ENCODE measurements at regions not wholly inside any gene's neighbourhood (a gene's known extent, or its start where the extent isn't known, plus 50 kb on each side); places are given as distances from the start of the nearest gene placed in this dataset.

DNA sequence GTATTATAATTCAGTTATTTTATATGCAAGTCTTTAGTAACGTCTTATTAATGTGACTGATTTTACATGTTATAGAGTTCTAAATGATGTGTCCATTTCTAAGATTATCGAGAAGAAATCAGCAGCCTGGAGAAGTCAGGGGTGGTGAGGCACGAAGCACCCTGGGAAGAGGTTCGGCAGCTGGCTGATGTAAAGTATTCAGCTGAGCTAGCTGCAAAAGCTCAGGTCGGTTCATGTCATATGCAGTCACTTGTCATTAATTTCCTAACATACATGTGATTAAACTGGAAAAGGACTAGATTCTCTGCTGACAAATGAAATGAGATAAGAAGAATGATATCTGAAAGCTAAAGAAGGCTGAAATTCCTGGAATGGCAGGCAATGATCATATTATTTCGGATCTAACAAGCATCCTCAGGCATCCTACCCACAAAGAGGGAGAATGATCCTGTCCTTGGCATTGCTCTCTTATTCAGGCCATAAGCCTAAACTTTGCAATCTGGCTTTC is 383.0 kb upstream of the SLITRK1 start:
- Histone ChIP-seq H3K36me3 (no peaks in the 10 kb centered on the region), H3K4me3 (ENCODE audit: low read depth, low read length) (no peak overlapping the region), H3K9me3 (no peaks in the 10 kb centered on the region), H3K27me3 (no peaks in the 10 kb centered on the region), H3K4me1 (no peaks in the 10 kb centered on the region; the same call in 1 of the 2 replicates)
- DNase-seq, result no peak
- TF ChIP-seq CTCF (IDR thresholded peaks at IDR 0.05; ENCODE audit: low read depth, low read length), result no peak

DNA sequence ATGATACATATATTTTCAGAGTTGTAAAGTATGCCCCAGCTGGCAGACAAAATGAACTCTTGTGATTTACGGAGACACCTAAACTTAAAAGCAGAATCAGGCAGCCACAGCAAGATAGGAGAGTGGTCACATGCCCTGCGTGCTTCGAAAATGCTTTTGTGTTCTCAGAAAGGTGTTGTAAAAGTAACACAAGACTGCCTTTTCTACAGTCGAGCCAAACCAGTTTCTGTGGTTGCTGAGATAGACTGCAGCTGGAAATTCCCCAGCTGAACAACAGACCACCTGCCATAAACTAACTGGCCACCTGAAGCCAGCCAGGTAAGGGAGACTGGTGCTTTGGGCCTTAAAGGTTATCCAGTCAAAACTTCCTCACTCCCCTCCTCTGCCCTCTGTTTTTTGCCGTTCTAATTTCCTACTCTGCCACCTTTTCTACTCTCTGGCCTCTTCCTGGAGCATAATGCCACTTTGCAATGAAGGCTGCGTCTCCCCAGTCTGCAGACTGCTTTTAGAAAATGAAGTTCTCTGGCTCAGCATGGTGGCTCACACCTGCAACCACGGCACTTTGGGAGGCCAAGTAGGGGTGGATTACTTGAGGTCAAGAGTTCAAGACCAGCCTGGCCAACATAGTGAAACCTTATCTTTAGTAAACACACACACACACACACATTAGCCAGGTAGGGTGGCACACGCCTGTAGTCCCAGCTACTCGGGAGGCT is 381.2 kb upstream of the SLITRK1 start:
- no peaks in the 10 kb centered on the region for H3K9me3 ChIP-seq
- no peaks in the 10 kb centered on the region; the same call in 1 of the 2 replicates for H3K4me1 ChIP-seq
- H3K4me3 ChIP-seq (ENCODE audit: low read depth, low read length), result no peak overlapping the region
- no peaks in the 10 kb centered on the region for H3K36me3 ChIP-seq
- TF ChIP-seq CTCF (IDR thresholded peaks at IDR 0.05; ENCODE audit: low read depth, low read length), result no peak
- no peaks in the 10 kb centered on the region for H3K27me3 ChIP-seq
- no peak for DNase-seq

GRCh38 chr13:84255226-84255797 is 373.0 kb upstream of the SLITRK1 start:
- Histone ChIP-seq H3K4me3 (ENCODE audit: low read depth, low read length) (no peak overlapping the region), H3K36me3 (no peaks in the 10 kb centered on the region), H3K9me3 (no peaks in the 10 kb centered on the region), H3K27me3 (no peaks in the 10 kb centered on the region), H3K4me1 (no peaks in the 10 kb centered on the region)
- DNase-seq, result no peak
- TF ChIP-seq CTCF (IDR thresholded peaks at IDR 0.05; ENCODE audit: low read depth, low read length), result no peak

- Histone ChIP-seq H3K4me1 (no peaks in the 10 kb centered on the region), H3K4me3 (ENCODE audit: low read depth, low read length) (no peak overlapping the region), H3K9me3 (no peaks in the 10 kb centered on the region), H3K36me3 (no peaks in the 10 kb centered on the region), H3K27me3 (no peaks in the 10 kb centered on the region)
- TF ChIP-seq CTCF (IDR thresholded peaks at IDR 0.05; ENCODE audit: low read depth, low read length), result no peak
- no peak for DNase-seq
Measured at GRCh38 chr13:84249463-84249862, 367.2 kb upstream of the SLITRK1 start.

DNA sequence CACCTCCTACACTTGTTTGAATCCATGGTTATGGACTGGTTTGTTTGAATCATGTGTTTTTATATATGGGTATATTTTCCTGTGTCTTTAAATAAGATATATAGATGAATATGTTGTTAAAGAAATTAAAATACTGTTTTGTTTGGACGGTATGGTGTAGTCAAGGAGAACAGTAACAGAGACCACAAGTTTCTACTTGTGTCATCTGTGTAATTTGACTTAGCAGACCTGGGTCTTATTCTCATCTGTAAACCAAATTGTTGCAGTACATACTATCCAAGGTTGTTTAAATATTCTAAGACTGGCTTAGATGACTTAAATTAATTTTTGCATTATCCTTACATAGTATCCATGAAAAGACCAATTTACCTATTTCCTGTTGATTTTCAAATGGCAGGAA is 361.1 kb upstream of the SLITRK1 start:
- DNase-seq, result no peak
- no peak for TF ChIP-seq CTCF (IDR thresholded peaks at IDR 0.05; ENCODE audit: low read depth, low read length)
- H3K9me3 ChIP-seq, result no peaks in the 10 kb centered on the region

GRCh38 chr13:84239032-84239431 is 356.8 kb upstream of the SLITRK1 start:
- Histone ChIP-seq H3K27me3 (no peaks in the 10 kb centered on the region), H3K4me3 (ENCODE audit: low read depth, low read length) (no peak overlapping the region), H3K9me3 (no peaks in the 10 kb centered on the region), H3K4me1 (no peaks in the 10 kb centered on the region), H3K36me3 (no peaks in the 10 kb centered on the region)
- no peak for TF ChIP-seq CTCF (IDR thresholded peaks at IDR 0.05; ENCODE audit: low read depth, low read length)
- DNase-seq, result no peak

More for the DNA sequence above, 361.1 kb upstream of the SLITRK1 start:
- Histone ChIP-seq H3K4me1 (no peaks in the 10 kb centered on the region), H3K4me3 (ENCODE audit: low read depth, low read length) (no peak overlapping the region), H3K36me3 (no peaks in the 10 kb centered on the region), H3K27me3 (no peaks in the 10 kb centered on the region)

Measured in BE2C (cell line).